ENCODE measurements at regions not wholly inside any gene's neighbourhood (a gene's known extent, or its start where the extent isn't known, plus 50 kb on each side); places are given as distances from the start of the nearest gene placed in this dataset.

GRCh38 chr14:40219032-40219431 is 786.8 kb upstream of the FBXO33 start:
- TF ChIP-seq CTCF (IDR thresholded peaks at IDR 0.05; ENCODE audit: low read depth, low read length, missing input control) (no peak), TAF1 (conservative IDR thresholded peaks at IDR 0.05) (no peak), GABPA (IDR thresholded peaks at IDR 0.05 in 1 of 2, conservative IDR thresholded peaks at IDR 0.05 in 1 of 2) (no peak)
- TF ChIP-seq, protein P1, sequence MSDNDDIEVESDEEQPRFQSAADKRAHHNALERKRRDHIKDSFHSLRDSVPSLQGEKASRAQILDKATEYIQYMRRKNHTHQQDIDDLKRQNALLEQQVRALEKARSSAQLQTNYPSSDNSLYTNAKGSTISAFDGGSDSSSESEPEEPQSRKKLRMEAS (IDR thresholded peaks at IDR 0.05): no peak
